ENCODE measurements at regions not wholly inside any gene's neighbourhood (a gene's known extent, or its start where the extent isn't known, plus 50 kb on each side); places are given as distances from the start of the nearest gene placed in this dataset.
A peak's percentile ranks its signal among the peaks of the same experiment; 100 is the strongest.

DNA sequence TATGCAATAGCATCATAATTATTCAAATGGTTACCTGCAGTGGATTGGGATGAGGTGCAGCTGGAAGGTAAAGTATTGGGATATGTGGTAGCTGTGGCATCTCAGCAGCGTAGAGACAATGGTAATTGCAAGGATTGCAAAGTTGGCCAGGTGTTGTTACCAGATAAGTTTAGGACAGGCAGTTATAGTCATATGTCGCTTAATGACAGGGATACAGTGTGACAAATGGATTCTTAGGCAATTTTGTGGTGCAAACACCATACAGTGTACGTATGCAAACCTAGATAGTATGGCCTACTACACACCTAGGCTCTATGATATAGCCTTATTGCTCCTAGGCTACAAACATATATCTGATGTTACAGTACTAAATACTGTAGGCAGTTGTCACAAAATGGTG lies 163.5 kb upstream of the LYZL2 start:
- no peak for DNase-seq

DNA sequence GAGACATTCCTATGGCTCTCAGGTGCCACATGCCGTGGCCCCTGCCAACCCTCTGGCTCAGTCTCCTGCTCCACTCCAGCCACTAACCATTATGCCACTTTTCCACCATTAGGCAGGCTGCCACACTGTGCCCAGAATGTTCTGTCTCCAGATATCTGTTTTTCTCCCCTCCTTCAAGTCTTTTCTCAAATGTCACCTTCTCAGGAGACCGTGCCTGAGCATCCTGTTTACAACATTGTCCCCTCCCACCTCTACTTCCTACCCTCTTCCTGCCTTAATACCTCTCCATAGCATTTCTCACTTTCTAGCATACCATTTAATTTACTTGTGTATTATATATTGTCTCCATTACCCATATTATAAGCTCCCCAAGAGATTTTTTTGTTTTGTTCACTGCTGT lies 162.5 kb upstream of the LYZL2 start:
- DNase-seq: no peak

DNA sequence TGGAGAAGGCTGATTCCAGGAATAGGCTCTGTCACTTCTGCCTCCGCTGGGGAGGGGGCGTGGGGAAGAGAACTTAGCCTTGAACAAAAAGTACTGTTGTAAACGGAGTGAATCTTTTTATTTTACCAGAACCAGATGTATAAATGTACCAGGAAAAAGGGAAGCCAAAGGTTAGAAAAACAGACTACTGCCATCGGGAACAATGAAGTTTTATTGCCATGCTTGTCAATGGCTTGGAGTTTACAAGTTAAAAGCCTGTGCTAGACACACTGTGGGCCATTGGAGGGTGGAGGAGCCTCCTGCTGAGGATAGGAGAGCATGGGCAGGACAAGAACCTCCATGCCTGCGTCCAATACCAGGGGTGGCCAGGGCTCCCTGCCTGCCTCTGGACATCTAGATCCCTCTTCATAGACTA lies 161.7 kb upstream of the LYZL2 start:
- no peak for DNase-seq

DNA sequence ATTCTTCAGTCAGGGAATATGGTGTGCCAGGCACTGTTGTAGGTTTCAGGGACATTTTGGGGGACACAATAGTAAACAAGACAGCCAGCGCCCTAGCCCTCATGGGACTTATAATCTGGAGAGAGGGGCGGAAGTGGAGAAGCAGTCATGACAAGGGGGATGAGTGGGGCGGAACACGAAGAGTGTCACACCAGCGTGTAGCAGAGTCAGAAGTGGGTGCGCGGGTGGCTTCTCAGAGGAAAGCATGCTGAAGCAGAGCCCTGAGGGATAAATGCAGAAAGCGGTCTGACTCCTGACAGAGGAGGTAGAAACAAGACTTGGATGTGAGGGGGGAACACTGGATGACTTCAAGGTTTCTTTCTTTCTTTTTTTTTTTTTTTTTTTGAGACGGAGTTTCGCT lies 160.3 kb upstream of the LYZL2 start:
- DNase-seq: no peak

DNA sequence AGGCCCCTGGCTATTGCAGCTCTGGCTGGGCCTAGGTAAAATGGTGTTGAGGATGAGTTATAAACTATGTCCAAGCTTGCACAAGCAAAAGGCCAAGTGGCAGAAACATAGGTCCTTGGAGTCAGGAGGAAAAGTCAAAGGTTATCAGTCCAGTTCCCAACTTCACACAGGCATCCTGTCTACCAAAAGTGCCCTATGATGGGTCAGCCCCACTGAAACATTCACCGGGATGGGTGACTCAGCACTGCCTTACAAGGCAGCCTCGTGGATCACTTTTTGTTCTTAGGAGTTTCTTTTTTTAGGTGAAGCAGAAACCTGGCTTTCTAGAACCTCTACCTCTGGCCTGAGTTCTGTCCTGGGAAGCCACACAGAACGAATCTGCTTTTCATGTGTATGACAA lies 158.8 kb upstream of the LYZL2 start:
- no peak for DNase-seq

DNA sequence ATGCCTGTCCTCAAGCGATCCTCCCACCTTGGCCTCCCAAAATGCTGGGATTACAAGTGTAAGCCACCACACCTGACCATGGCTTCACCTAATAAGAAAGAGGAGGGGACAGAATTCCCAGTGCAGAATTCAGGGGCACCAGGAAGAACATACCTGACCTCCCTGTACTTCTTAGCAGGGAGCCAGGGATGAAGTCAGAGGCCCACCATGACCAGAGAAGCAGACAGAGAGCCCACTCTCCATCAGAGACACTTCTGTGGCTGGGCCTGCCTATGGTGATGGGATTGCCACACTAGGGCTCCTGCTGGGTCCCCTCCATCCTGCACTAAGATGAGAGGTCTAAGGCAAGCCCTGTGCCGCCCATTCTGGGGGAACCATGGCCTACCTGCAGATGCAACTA lies 157.4 kb upstream of the LYZL2 start:
- DNase-seq: no peak

DNA sequence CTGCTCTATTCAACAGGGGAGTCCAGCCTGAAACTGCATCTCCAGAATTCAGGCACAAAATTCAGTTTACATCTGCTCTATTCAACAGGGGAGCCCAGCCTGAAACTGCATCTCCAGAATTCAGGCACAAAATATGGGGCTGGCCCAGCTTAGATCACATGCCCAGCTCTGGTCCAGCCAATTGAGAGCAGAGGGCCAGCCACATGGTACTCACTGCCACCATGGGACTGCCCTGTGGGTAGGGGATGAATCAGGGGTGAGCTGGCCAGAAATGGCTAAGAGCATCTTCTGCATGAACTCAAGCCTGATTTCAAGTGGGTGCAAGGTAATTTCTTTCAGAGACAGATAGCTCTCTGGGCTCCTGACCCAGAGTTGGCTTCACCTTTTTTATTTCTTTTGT lies 156.6 kb upstream of the LYZL2 start:
- no peak for DNase-seq

DNA sequence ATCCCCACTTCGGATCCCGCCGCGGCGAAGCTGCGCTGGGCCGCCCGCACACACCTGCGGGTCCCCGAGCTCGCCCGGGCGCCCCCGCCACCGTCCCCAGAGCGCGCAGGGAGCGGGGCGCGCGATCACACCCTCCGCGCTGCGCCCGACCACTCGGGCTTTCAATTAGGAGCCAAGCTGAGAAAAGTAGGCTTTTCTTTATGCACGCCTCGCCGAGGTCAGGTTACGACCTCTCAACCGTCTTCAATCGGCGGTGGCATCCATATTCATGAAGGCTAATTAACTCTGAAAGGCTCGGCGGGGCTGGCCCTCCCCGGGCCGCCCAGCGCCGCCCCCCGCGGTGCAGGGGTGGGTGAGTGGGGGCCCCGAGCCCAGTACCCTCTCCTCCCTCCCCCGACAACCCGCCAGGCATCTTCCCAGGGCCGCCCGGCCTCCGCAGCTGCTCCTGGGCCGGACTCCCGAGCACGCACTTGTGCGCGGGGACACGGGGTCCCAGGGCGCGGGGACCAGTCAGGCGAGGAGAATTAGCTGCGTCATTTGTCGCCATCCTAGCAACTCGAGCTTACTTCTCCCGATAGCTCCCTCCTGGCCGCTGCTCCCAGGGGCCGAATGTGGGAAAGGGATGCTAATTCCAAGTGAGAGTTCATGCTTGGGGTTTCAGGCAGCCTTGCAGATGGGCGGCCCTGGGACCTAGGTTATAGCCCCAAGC lies 155.5 kb upstream of the LYZL2 start:
- peak; percentile 42 for DNase-seq

DNA sequence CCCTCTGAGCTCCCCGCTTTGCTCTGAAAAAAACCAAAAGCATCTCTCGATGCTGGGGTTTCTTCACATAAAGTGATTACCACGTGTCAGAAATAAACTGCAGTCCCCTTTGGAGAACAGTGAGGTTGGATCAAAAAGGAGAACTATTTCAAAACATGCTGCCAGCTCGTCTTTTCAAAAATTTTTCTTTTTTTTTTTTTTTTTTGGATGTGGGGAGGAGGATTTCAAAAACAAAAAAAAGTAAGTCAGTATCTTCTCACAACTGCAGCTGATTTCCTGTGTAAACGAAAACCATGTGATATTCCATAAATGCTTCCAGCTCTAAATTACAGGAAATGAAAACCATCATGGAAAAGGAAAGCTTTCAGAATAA lies 155.0 kb upstream of the LYZL2 start:
- no peak for DNase-seq

DNA sequence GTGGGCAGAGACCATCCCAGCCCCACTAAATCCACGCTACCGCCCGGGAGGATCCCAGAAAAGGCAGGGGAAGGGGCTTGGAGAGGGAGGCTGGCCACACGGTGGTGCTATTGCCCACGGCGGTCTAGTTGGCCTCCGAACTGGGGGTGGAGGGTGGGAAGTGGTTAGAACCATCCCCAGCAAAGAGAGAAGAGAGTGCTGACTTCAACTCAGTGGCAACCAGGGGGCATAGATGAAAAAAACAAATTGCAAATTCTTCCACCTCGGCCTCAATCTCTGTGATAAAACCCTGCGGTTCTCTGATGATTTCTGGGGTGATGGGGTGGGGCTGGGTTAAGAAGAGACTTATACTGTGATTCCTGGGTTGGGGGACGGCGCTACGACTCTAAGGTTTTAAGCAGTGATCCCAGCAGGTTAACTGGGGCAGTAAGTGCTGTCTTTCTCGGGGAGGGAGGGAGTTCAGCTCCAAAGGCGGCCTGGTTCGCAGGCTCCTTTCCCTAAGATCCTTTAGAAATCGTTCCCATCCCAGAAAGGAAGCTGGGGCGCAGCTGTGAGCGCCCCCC lies 154.5 kb upstream of the LYZL2 start:
- peak; percentile 71 for DNase-seq

DNA sequence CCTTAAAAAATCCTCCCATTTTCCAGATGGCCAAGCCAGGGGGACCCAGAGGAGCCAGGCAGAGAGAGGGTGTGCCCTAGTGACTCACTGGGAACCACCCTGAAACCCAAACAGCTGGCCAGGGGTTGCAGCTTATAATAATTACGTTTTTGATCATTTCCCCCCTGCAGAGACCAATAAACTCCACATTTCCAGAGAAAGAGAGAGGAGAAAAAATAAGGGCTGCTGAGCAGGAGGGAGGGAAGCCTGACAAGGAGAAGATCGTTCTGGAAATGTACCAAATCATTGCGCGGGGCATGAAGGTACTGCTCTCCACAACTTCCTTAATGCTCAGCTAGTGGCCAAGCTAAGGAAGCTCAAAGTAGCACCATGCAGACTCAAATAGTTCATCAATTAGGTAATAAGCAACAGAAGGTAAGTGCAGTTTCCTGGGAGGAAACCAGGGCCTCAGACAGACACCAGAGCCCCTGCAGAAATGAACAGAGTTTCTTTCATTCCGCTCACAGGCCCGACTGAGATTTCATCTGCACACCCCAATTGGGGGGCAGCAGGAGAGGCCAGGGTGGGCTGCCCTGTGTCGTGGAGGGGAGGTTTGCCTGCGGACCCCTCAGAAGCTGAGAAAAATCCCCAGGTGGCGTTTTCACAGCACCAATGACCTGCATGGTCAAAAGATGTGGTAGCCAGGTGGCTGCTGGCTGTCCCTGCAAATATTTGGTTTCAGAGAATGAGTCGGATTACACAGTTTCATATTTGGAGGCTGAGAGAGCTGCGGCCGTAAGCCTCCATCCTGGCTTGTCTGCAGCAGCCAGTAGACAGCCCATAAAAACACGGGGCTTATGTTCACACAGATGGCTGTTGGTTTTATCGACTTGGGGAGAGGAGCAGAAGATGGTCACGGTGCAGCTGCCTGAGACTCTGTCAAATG lies 153.2 kb upstream of the LYZL2 start:
- DNase-seq: no peak

DNA sequence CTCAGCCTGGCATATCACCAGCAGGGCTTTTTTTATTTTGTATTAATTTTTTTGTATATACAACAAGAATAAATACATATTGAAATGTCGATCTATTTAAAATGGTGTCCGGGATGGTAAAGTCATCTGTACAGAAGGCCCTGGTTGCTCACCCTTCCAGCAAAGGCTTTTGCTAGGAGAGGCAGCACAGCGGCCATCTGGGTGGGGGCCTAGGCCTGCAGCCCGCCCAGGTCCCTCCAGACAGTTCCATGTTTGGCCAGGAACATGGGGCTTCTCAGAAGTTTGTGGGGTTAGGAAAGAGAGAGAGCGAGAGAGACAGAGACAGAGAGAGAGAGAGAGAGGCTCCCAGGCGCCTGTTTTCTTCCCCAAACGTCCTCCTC lies 152.6 kb upstream of the LYZL2 start:
- DNase-seq: no peak

DNA sequence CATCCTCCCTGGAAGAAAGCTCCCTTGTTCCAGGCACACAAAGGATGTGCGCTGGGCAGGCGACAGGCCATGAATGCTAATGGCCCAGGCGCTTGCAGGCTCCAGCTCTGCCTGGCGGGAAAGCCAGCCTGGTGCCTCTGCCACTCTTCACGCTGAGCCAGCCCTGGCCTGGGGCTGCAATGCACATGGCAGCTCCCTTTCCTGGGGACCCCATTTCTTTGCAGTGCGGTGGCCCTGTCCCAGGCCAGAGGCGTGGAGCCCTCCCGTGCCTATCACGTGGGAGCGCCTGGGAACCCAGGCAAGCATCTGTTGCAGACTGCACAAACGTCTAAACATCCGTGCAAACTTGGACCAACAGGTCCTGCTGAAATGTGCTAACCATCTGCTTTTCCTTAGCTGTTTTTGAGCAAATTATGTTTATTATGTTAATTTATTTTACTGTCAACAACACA lies 152.1 kb upstream of the LYZL2 start:
- no peak for DNase-seq

DNA sequence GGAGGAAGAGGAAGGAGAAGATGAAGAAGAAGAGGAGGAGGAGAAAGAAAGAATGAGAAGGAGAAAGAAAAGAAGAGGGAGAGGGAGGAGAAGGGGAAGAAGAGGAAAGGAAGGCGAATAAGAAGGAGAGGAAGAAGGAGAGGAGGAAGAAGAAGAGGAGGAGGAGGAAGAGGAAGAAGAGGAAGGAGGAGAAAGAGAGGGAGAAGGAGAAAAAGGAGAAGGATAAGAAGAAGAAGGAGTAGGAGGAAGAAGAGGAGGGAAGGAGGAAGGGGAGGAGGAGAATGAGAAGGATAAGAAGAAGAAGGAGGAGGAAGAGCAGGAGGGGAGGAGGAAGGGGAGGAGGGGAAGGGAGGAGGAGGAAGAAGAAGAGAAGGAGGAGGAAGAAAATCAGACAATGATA lies 149.2 kb upstream of the LYZL2 start:
- DNase-seq: no peak

DNA sequence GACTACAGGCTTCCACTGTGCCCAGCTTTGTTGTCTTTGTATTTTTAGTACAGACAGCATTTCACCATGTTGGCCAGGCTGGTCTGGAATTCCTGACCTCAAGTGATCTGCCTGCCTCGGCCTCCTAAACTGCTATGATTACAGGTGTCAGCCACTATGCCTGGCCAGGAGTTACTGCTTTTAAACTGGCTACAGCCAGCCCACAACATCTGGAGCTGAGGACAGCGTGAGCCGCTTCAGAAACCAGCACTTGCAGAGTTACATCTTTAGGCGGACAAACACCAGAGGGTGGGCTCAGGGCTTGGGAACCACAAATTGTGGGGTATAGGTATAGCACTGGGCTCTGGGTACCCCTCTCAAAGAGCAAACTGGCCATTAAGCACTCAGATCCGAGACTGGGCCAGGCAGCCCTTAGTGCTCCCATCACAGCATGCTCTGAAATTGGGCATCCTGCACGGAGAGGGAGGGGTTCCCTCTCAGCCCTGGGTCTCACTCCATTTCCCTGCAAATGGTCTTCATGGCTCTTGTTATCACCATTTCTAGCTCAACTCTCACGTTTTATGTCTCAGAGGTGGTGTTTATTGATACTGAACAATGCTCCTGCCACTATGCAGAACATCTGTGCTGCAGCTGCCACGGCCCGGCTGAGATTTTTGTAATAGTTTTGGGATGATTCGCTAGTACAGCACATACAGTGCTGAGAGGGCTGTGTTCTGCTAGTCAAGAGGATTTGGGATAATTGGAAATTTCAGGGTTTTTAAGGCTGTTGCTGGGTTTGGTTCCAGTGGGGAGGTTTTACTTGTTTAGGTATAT lies 146.4 kb upstream of the LYZL2 start:
- DNase-seq: no peak

DNA sequence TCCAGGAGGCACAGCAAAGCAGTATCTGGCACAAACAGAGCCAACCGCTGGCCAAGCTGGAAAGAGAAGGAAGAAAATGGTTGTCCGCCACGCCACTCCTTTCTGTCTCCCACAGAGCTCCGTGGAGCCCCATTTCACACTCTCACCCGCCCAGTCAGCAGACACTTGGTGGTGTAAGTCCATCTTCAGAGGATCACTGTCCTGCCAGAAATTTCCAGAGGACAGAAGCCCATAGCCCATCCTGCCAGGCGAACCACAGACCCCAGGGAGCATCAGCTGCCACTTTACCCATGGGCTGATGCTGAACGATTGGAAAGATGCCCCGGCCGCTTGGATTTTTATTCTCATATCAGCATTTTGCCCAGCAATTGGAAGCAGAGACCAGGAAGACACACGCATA lies 144.7 kb upstream of the LYZL2 start:
- no peak for DNase-seq

DNA sequence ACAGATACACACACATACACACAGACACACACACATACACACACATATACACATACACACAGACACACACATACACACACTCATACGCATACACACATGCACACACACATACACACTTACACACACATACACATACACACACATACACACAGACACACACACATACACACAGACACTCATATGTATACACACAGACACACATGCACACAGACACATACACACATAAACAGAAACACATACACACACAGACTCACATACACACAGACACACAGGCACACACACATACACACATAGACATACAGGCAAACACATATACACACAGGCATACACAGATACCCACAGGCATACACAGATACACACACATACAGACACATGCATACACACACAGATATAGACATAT lies 143.9 kb upstream of the LYZL2 start:
- DNase-seq: no peak

DNA sequence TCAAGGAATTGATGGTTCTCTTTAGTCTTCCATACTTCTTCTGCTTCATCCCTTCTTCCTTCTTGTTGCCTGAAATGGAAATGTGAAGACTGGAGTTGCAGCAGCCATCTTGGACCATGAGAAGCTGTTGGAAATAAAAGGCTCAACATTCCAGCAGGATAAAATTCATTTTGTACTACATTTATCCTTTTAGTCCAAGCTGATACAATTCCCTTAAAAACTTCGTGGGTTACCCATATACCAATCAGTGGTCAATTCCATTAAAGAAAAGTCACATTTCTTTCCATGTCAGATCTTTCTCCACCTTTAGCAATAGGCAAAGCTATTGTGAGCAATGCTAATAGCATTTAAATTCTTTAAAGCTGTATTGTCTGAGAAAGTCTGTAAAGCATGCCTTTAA lies 141.3 kb upstream of the LYZL2 start:
- no peak for DNase-seq

DNA sequence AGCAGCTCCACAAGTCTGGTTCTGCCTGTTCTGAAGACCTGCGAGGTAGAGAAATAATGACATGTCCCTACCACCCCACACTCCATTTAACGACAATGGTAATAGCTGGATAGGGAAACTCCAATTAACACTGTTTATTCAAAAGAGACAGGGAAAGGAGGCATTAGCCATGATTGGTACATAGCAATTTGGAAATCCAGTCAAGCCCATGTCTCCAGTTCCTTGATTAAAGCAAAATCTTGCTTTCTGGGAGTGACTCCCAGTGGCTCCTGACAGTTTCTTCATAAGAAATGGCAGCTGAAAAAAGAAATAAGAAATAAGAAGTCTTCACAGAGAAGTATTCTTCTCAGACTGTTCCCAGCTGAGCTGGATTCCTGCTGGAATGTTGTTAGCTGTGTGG lies 140.7 kb upstream of the LYZL2 start:
- DNase-seq: no peak

DNA sequence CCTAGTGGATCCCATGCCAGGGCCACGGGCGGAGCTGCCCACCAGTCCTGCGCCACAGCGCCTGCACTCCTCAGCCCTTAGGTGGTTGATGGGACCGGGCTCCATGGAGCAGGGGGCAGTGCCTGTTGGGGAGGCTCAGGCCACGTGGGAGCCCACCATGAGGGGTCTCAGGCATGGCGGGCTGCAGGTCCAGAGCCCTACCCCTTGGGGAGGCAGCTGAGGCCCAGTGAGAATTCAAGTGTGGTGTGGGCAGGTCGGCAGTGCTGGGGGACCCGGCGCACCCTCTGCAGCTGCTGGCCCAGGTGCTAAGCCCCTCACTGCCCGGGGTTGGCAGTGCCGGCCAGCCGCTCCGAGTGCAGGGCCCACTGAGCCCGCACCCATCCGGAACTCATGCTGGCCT lies 139.8 kb upstream of the LYZL2 start:
- DNase-seq: no peak

DNA sequence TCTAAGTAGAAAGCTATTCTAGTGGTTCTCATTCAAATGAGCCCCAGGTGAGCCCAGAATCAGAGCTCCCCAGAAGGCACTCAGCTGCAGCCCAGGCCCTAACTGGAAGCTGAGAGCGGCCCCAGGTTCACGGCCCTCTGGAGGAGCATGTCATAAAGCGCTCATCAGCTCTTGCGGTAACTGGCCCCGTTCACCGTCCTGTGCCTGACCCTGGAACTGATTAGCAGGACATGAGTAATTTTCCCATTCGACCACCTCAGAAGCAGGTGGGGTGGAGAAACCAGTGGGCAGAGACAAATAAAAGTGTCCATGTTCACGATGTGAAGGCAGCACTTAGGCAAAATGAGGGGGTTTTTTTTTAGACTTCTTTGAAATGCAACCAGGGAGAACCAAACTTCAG lies 136.1 kb upstream of the LYZL2 start:
- no peak for DNase-seq

DNA sequence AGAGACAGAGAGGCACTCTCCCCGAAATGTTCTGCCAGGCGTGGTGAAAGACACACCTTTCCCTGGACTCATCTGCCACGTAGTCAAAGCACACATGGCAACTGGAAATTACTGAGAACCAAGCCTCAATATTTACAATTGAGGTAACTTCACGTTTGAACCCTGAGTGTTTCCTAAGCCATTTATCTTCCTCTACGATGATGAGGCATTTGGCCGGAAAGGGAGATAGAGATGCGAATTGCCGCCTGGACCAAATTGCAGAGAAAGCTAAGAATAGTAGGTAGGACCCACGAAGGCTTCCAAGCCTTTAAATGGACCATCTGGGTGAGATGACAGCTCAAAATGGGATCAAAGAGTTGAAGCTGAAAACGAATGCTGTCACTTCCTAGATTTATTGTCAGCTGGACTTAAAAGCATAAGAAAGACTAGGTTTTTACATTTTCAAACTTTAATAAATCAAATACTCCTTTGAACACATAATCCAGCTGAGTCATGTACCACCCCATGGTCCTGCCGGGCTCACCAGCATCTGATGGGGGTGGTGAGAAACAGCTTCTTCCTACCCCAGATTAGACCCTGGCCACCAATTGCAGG lies 135.6 kb upstream of the LYZL2 start:
- no peak for DNase-seq

DNA sequence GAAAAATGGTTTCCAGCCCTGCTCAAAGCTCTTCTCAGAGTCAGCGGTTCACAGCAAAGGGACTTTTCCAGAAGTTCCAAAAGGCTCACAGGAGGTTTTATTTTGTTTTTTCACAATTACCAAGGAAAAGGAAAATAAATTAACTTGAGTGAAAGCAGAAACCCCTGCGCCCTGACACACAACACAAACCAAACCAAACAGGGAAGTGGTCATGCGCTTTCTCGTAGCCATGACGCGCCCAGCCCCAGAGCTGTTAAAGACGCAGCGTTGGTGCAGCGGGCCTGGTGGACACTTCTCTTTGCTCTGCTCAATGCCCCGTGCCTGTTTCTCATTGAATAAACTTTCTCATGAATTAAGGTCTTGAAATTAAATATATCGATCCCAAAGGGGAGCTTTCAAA lies 134.4 kb upstream of the LYZL2 start:
- no peak for DNase-seq
